ENCODE measurements at regions not wholly inside any gene's neighbourhood (a gene's known extent, or its start where the extent isn't known, plus 50 kb on each side); places are given as distances from the start of the nearest gene placed in this dataset.

DNA sequence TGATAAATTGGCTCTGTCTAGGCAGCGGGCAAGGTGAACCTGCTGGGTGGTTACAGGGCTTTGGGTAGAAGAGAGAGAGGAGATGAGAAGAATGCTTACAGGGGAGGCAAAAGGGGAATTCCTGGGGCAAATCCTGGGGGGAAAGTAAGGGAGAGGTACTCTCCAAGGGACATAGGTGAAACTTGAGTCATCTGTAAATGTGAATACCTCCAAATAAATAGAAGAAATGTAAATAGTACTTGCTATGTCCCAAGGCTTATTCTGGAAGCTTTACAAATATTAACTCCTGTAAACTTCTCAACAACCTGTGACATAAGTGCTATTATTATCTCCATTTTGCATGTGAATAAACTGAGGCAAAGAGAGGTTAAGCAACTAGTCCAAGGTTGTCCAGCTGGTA is 57.7 kb upstream of the CDK13 start:
- H4K20me1 ChIP-seq (ENCODE audit: insufficient read depth, low read length), result no peaks in the 10 kb centered on the region
- no peaks in the 10 kb centered on the region for H3K36me3 ChIP-seq (ENCODE audit: insufficient read depth, low read length)
- H3K4me2 ChIP-seq (ENCODE audit: low read length), result no peak overlapping the region
- H2AFZ ChIP-seq (ENCODE audit: low read length), result no peak overlapping the region
- H3K9ac ChIP-seq (ENCODE audit: low read length), result no peak overlapping the region
- H3K27me3 ChIP-seq (ENCODE audit: insufficient read depth, low read length), result no peaks in the 10 kb centered on the region
- no peak overlapping the region for H3K4me3 ChIP-seq (ENCODE audit: low read depth, low read length, poor library complexity, severe bottlenecking)
- no peaks in the 10 kb centered on the region for H3F3A ChIP-seq (ENCODE audit: insufficient read depth, low read length)
- H3K27ac ChIP-seq (ENCODE audit: low read depth, low read length, poor library complexity, severe bottlenecking), result no peak overlapping the region
- no peaks in the 10 kb centered on the region for H3K9me3 ChIP-seq (ENCODE audit: low read length)
- H3K9me2 ChIP-seq (ENCODE audit: low read depth, low read length), result no peaks in the 10 kb centered on the region
- no peaks in the 10 kb centered on the region for H3K4me1 ChIP-seq (ENCODE audit: insufficient read depth, low read length, severe bottlenecking)
- TF ChIP-seq EZH2 (IDR thresholded peaks at IDR 0.05; ENCODE audit: borderline replicate concordance, low read length), result no peak
- TF ChIP-seq, protein P1, sequence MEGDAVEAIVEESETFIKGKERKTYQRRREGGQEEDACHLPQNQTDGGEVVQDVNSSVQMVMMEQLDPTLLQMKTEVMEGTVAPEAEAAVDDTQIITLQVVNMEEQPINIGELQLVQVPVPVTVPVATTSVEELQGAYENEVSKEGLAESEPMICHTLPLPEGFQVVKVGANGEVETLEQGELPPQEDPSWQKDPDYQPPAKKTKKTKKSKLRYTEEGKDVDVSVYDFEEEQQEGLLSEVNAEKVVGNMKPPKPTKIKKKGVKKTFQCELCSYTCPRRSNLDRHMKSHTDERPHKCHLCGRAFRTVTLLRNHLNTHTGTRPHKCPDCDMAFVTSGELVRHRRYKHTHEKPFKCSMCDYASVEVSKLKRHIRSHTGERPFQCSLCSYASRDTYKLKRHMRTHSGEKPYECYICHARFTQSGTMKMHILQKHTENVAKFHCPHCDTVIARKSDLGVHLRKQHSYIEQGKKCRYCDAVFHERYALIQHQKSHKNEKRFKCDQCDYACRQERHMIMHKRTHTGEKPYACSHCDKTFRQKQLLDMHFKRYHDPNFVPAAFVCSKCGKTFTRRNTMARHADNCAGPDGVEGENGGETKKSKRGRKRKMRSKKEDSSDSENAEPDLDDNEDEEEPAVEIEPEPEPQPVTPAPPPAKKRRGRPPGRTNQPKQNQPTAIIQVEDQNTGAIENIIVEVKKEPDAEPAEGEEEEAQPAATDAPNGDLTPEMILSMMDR (IDR thresholded peaks at IDR 0.05; ENCODE audit: low read length), result no peak
- no peaks in the 10 kb centered on the region for H3K79me2 ChIP-seq (ENCODE audit: insufficient read depth, low read length)

DNA sequence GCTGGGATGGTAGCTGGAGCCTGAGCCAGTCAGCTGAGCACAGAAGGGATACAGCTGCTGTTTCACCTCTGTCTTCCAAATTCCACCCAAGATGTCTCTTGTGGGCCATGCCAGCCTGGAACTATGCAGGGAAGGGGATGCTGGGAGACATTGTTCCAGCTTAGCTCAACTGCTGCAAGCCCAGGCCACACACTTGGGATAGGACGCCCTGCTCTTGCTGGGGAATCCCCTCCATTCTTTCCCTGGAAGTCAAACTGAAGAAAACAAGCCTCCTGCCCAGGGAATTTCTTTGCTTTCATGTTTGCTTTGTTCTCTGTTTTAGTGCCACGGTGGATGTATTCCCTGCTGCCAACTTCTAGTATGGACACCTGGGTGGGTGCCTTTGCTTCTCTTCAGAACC is 55.2 kb upstream of the CDK13 start:
- no peaks in the 10 kb centered on the region for H3K4me1 ChIP-seq (ENCODE audit: insufficient read depth, low read length, severe bottlenecking)
- no peak overlapping the region for H2AFZ ChIP-seq (ENCODE audit: low read length)
- TF ChIP-seq EZH2 (IDR thresholded peaks at IDR 0.05; ENCODE audit: borderline replicate concordance, low read length), result no peak
- TF ChIP-seq, protein P1 (IDR thresholded peaks at IDR 0.05; ENCODE audit: low read length), result no peak
- H3K27ac ChIP-seq (ENCODE audit: low read depth, low read length, poor library complexity, severe bottlenecking), result no peak overlapping the region
- H3K79me2 ChIP-seq (ENCODE audit: insufficient read depth, low read length), result no peaks in the 10 kb centered on the region
- H3K9me3 ChIP-seq (ENCODE audit: low read length), result no peaks in the 10 kb centered on the region
- no peaks in the 10 kb centered on the region for H3K36me3 ChIP-seq (ENCODE audit: insufficient read depth, low read length)
- H3K9ac ChIP-seq (ENCODE audit: low read length), result no peak overlapping the region
- H3K4me3 ChIP-seq (ENCODE audit: low read depth, low read length, poor library complexity, severe bottlenecking), result no peak overlapping the region
- no peaks in the 10 kb centered on the region for H3K9me2 ChIP-seq (ENCODE audit: low read depth, low read length)
- no peaks in the 10 kb centered on the region for H3F3A ChIP-seq (ENCODE audit: insufficient read depth, low read length)
- H3K27me3 ChIP-seq (ENCODE audit: insufficient read depth, low read length), result no peaks in the 10 kb centered on the region
- H4K20me1 ChIP-seq (ENCODE audit: insufficient read depth, low read length), result no peaks in the 10 kb centered on the region
- H3K4me2 ChIP-seq (ENCODE audit: low read length), result no peak overlapping the region

DNA sequence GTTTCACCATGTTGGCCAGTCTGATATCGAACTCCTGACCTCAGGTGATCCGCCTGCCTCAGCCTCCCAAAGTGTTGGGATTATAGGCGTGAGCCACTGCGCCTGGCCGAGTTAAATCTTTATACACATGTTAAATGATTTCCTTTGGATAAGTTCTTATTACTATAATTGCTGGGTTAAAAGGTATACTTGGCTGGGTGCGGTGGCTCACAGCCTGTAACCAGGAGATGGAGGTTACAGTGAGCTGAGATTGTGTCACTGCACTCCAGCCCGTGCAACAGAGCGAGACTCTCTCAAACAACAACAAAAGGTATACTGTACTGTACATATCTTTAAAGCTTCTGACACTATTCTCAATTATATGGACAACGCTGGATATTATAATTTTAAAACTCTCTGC is 53.2 kb upstream of the CDK13 start:
- no peaks in the 10 kb centered on the region for H4K20me1 ChIP-seq (ENCODE audit: insufficient read depth, low read length)
- no peak overlapping the region for H3K4me2 ChIP-seq (ENCODE audit: low read length)
- H3K4me3 ChIP-seq (ENCODE audit: low read depth, low read length, poor library complexity, severe bottlenecking), result no peak overlapping the region

More for the DNA sequence above, 53.2 kb upstream of the CDK13 start:
- Histone ChIP-seq H3K27me3 (ENCODE audit: insufficient read depth, low read length) (no peaks in the 10 kb centered on the region), H2AFZ (ENCODE audit: low read length) (no peak overlapping the region), H3K27ac (ENCODE audit: low read depth, low read length, poor library complexity, severe bottlenecking) (no peak overlapping the region), H3K4me1 (ENCODE audit: insufficient read depth, low read length, severe bottlenecking) (no peaks in the 10 kb centered on the region), H3K36me3 (ENCODE audit: insufficient read depth, low read length) (no peaks in the 10 kb centered on the region), H3F3A (ENCODE audit: insufficient read depth, low read length) (no peaks in the 10 kb centered on the region), H3K79me2 (ENCODE audit: insufficient read depth, low read length) (no peaks in the 10 kb centered on the region), H3K9me2 (ENCODE audit: low read depth, low read length) (no peaks in the 10 kb centered on the region), H3K9me3 (ENCODE audit: low read length) (no peaks in the 10 kb centered on the region), H3K9ac (ENCODE audit: low read length) (no peak overlapping the region)
- TF ChIP-seq, protein P1 (IDR thresholded peaks at IDR 0.05; ENCODE audit: low read length), result no peak
- TF ChIP-seq EZH2 (IDR thresholded peaks at IDR 0.05; ENCODE audit: borderline replicate concordance, low read length), result no peak

Measured in OCI-LY1 (cell line).